HFFc6 (cell line): ENCODE measurements at regions not wholly inside any gene's neighbourhood (a gene's known extent, or its start where the extent isn't known, plus 50 kb on each side); places are given as distances from the start of the nearest gene placed in this dataset.

Experiments used
- DNase-seq: peaks from one replicate; pipeline ENCODE4 v3.0.0-alpha.2; 2018
- H3K27ac Mint-ChIP-seq: 2 replicates; pipeline ENCODE4 v1.8.0; 2020; ENCODE audit warnings: mild to moderate bottlenecking, mixed read lengths
- H3K27me3 Mint-ChIP-seq: 2 replicates; pipeline ENCODE4 v1.8.0; 2021; ENCODE audit warnings: mild to moderate bottlenecking, moderate library complexity, mixed read lengths; ENCODE audit not compliant: insufficient read depth
- H3K36me3 Mint-ChIP-seq: 2 replicates; pipeline ENCODE4 v1.8.0; 2021; ENCODE audit warnings: low read depth, mixed read lengths
- H3K4me1 Mint-ChIP-seq: 2 replicates; pipeline ENCODE4 v1.8.0; 2020; ENCODE audit warnings: low read depth, mixed read lengths
- H3K4me3 Mint-ChIP-seq: 2 replicates; pipeline ENCODE4 v1.8.0; 2020; ENCODE audit warnings: mild to moderate bottlenecking, moderate library complexity, mixed read lengths
- H3K9me3 Mint-ChIP-seq: 2 replicates; pipeline ENCODE4 v1.8.0; 2020; ENCODE audit warnings: mild to moderate bottlenecking, mixed read lengths
- TF ChIP-seq, protein P1 (sequence below): fragments of 200-600 bp; sonication (generic); IDR thresholded peaks from 2 replicates; pipeline ENCODE4 v1.5.0; 2021; ENCODE audit warnings: antibody characterized with exemption, mild to moderate bottlenecking

DNA sequence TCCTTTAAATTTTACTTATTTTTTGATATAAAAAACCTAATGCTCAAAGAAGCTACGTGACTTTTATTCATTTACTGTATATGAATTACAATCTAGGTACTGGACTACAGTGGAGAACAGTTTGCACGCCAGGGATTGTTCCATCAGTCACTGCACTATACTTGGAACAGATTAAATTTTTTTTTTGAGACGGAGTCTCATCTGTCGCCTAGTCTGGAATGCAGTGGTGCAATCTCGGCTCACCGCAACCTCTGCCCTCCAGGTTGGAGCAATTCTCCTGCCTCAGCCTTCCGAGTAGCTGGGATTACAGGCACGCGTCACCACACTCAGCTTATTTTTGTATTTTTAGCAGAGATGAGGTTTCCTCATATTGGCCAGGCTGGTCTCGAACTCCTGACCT lies 330.0 kb upstream of the SLC14A2 start:
- no peak for DNase-seq
- TF ChIP-seq, protein P1, sequence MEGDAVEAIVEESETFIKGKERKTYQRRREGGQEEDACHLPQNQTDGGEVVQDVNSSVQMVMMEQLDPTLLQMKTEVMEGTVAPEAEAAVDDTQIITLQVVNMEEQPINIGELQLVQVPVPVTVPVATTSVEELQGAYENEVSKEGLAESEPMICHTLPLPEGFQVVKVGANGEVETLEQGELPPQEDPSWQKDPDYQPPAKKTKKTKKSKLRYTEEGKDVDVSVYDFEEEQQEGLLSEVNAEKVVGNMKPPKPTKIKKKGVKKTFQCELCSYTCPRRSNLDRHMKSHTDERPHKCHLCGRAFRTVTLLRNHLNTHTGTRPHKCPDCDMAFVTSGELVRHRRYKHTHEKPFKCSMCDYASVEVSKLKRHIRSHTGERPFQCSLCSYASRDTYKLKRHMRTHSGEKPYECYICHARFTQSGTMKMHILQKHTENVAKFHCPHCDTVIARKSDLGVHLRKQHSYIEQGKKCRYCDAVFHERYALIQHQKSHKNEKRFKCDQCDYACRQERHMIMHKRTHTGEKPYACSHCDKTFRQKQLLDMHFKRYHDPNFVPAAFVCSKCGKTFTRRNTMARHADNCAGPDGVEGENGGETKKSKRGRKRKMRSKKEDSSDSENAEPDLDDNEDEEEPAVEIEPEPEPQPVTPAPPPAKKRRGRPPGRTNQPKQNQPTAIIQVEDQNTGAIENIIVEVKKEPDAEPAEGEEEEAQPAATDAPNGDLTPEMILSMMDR: no peak
- no peak overlapping the region for H3K27ac Mint-ChIP-seq
- no peaks in the 10 kb centered on the region for H3K9me3 Mint-ChIP-seq
- peaks cover 3% of the 10 kb centered on the region for H3K27me3 Mint-ChIP-seq
- H3K4me1 Mint-ChIP-seq: no peaks in the 10 kb centered on the region
- no peaks in the 10 kb centered on the region for H3K36me3 Mint-ChIP-seq
- no peak overlapping the region for H3K4me3 Mint-ChIP-seq

DNA sequence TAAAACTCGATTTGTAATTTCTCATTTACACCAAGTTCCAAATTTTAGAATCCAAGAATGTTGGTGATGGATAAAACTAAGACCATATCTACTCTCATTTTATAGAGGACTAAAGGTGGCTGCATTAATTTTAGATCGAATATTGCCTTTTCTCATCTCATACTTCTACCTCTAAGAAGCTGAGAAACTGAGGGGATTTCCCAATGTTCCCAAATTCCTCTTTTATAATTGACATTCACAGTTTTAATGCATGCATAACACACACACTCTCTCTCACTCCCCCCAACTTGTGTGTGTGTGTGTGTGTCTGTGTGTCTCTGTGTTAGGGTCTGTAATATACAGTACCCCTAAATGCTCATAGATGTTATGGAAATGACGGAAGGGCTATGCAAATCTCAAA lies 328.8 kb upstream of the SLC14A2 start:
- no peaks in the 10 kb centered on the region for H3K9me3 Mint-ChIP-seq
- H3K36me3 Mint-ChIP-seq: no peaks in the 10 kb centered on the region
- no peak for DNase-seq
- H3K4me1 Mint-ChIP-seq: no peaks in the 10 kb centered on the region
- TF ChIP-seq, protein P1: no peak
- no peak overlapping the region for H3K4me3 Mint-ChIP-seq
- no peak overlapping the region for H3K27ac Mint-ChIP-seq
- H3K27me3 Mint-ChIP-seq: peaks cover 3% of the 10 kb centered on the region

DNA sequence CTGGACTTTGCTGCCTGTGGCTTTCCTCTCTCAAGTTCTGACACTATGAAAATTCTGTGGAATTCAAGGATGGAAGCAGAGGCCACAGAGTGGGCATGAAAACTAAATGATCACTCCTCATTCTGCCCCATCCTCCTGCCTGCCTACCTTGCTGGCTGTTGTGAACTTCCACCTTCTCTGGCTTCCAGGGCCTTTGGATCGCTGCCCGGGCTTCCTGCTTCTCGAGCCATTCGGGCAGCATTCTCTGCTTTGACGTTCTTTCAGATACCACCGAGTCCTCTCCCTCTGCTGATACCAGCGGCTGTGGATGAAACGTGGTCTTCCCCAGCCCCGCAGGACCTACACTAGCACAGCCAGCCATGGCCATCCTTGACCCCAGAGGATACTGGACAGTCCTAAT lies 327.7 kb upstream of the SLC14A2 start:
- no peak overlapping the region for H3K27ac Mint-ChIP-seq
- no peaks in the 10 kb centered on the region for H3K36me3 Mint-ChIP-seq
- H3K4me1 Mint-ChIP-seq: no peaks in the 10 kb centered on the region
- no peak for DNase-seq
- peaks cover 3% of the 10 kb centered on the region for H3K27me3 Mint-ChIP-seq
- TF ChIP-seq, protein P1: no peak
- H3K9me3 Mint-ChIP-seq: no peaks in the 10 kb centered on the region
- no peak overlapping the region for H3K4me3 Mint-ChIP-seq

DNA sequence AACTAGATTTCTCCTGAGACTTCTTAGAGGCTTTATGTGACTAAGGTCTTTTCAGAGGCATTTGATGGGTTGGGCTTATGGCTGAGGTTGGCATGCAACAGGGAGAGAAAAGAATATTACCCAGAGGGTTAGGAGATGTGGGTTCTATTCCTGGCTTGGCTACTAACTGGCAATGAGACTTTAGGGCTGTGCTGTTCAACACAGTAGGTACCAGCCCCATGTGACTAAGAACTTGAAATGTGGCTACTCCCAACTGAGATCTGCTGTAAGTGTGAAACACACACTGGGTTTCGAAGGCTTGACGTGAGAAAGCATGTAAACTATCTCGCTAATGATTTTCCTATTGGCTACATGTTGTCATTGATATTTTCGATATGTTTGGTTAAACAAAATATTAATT lies 324.9 kb upstream of the SLC14A2 start:
- Mint-ChIP-seq H3K4me3 (no peak overlapping the region), H3K4me1 (no peaks in the 10 kb centered on the region), H3K9me3 (no peaks in the 10 kb centered on the region), H3K27me3 (peaks cover 6% of the 10 kb centered on the region), H3K36me3 (no peaks in the 10 kb centered on the region), H3K27ac (no peak overlapping the region)
- TF ChIP-seq, protein P1: no peak
- no peak for DNase-seq

DNA sequence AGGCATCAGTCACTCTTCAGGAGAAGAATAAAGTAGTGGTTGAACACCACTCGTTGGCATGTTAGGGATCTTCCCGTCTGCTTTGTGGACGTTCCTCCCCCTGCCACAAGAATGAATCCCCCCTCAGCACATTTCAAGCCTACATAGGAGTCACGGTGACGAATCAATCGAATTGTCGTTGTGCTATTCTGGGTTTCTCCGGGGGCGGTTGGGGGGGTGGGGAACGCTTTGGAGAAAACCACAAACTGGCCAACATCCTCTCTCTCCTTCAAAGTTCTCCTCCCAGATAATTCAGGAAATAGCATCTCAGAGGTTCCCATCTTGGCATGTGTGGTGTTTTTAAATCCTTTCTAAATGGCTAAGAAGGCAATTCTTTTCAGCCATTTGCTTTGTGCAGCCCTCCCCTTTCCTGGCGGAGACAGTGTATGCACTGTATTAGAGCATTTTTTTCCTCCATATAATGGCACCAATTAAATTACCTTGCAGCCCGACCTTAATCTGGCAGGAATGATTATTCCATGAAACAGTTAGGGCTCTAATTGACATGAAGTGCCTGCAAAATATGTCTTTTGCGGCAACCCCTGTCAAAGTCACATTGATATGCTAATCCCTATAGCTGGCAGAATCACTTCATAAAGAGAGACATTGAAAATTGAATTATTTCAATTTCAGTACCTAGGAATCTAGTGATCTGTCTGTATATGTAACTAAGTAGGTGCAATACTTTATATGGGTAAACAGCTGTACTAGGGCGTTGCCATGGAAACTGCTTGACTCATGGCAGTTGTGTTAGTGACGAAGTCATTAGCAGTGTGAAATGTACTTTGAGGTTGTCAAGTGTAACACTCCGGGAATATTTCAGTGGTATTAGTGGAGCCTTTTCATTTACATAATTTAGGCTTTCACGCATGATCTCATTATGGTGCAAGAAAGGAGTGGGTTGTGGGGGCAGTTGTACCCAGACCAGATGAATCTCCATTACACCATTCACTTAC lies 323.4 kb upstream of the SLC14A2 start:
- Mint-ChIP-seq H3K27ac (no peak overlapping the region), H3K27me3 (peaks cover 6% of the 10 kb centered on the region), H3K4me3 (no peak overlapping the region), H3K9me3 (no peaks in the 10 kb centered on the region), H3K36me3 (no peaks in the 10 kb centered on the region), H3K4me1 (no peaks in the 10 kb centered on the region)
- DNase-seq: no peak
- TF ChIP-seq, protein P1: no peak
